Common myeloid progenitor, CD34-positive (primary cell): ENCODE measurements at regions not wholly inside any gene's neighbourhood (a gene's known extent, or its start where the extent isn't known, plus 50 kb on each side); places are given as distances from the start of the nearest gene placed in this dataset.
"Not testable (repeated sequence)": the region's sequence is repeated elsewhere in the genome, so short reads cannot be mapped to it uniquely, and the experiment has no call there.

ENCODE experiments used
- CTCF ChIA-PET: fragments of 350-600 bp; sonication (Branson Sonifier 250); formaldehyde crosslinking; loops from one replicate; lab custom pipeline; 2021; ENCODE audit warnings: antibody characterized with exemption; lab: Charles Lee
- POLR2A ChIA-PET: fragments of 350-600 bp; sonication (Branson Sonifier 250); formaldehyde crosslinking; loops from one replicate; lab custom pipeline; 2021; ENCODE audit warnings: antibody characterized with exemption; lab: Charles Lee
- DNase-seq, 3 donors: peaks; one replicate each; pipeline versions ENCODE4 v3.0.0 to v3.0.0-alpha.2; 2013
- H3K27ac ChIP-seq, 2 experiments: 1 replicate in 1 of 2; 2 replicates in 1 of 2; pipeline ENCODE4 v1.7.0; 2013; ENCODE audit warnings: inconsistent platforms in 2 of 2, low read length in 2 of 2, mild to moderate bottlenecking in 2 of 2, low read depth in 1 of 2, moderate library complexity in 1 of 2; ENCODE audit not compliant: severe bottlenecking in 2 of 2, insufficient read depth in 1 of 2, poor library complexity in 1 of 2
- H3K27me3 ChIP-seq, 5 experiments: replicated peaks in 2 of 5; 1 replicate in 3 of 5; 2 replicates in 2 of 5; pipeline versions ENCODE4 v1.6.1 to v1.7.0; 2013; ENCODE audit warnings: low read length in 4 of 5, mild to moderate bottlenecking in 2 of 5, moderate library complexity in 2 of 5, inconsistent platforms in 1 of 5; ENCODE audit not compliant: insufficient read depth in 5 of 5, control insufficient read depth in 4 of 5
- H3K36me3 ChIP-seq, 4 experiments: 1 replicate in 2 of 4; 2 replicates in 2 of 4; pipeline versions ENCODE4 v1.6.1 to v1.7.0; 2013; ENCODE audit warnings: low read length in 3 of 4, control low read depth in 1 of 4, mild to moderate bottlenecking in 1 of 4; ENCODE audit not compliant: control insufficient read depth in 4 of 4, insufficient read depth in 4 of 4
- H3K4me1 ChIP-seq, 4 experiments: 1 replicate in 3 of 4; 2 replicates in 1 of 4; pipeline versions ENCODE4 v1.6.1 to v1.7.1; 2013; ENCODE audit warnings: low read length in 3 of 4, mild to moderate bottlenecking in 3 of 4, control low read depth in 1 of 4, inconsistent platforms in 1 of 4, moderate library complexity in 1 of 4; ENCODE audit not compliant: control insufficient read depth in 4 of 4, insufficient read depth in 4 of 4; ENCODE audit errors: control extremely low read depth in 1 of 4
- H3K4me3 ChIP-seq, 7 experiments: 1 replicate in 4 of 7; 2 replicates in 3 of 7; pipeline versions ENCODE4 v1.5.1 to v1.7.0; 2013; ENCODE audit warnings: mild to moderate bottlenecking in 7 of 7, low read length in 6 of 7, moderate library complexity in 6 of 7, inconsistent platforms in 2 of 7, low read depth in 2 of 7, control low read depth in 1 of 7; ENCODE audit not compliant: insufficient read depth in 4 of 7, control insufficient read depth in 1 of 7; ENCODE audit errors: extremely low read depth in 1 of 7
- H3K9me3 ChIP-seq, 5 experiments: 1 replicate in 4 of 5; 2 replicates in 1 of 5; pipeline versions ENCODE4 v1.6.1 to v1.7.1; 2013; ENCODE audit warnings: low read length in 4 of 5, mild to moderate bottlenecking in 2 of 5, inconsistent platforms in 1 of 5, low read depth in 1 of 5, moderate library complexity in 1 of 5; ENCODE audit not compliant: control insufficient read depth in 4 of 5, insufficient read depth in 2 of 5; ENCODE audit errors: control extremely low read depth in 1 of 5
- WGBS: methylation state at CpG from one replicate; pipeline ENCODE4 v1.1.5; 2013; ENCODE audit not compliant: insufficient coverage; 5-methylcytosine and 5-hydroxymethylcytosine counted together

DNA sequence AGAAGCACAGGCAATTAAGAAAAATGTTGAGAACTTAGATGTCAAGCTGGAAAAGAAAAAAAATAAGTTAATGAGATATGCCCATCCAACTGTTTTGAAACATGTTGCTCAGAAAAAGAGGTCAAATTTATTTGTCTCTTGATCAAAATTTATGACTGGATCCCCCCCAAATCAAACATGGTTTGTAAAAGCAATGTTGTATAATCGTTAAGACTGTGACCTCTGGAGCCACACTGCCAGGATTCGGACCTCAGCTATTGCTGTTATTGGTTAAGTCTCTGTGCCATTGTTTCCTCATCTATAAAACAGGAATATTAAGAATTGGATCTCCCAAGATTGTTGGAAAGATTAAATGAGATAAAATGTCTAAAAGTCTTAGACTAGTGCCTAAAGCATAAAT is 51.9 kb upstream of the LRRK2 start:
- POLR2A ChIA-PET, result no interaction called here
- Histone ChIP-seq H3K4me3 (no peak overlapping the region), H3K36me3 (no peaks in the 10 kb centered on the region), H3K4me1 (no peaks in the 10 kb centered on the region), H3K9me3 (no peaks in the 10 kb centered on the region), H3K27me3 (no peaks in the 10 kb centered on the region), H3K27ac (no peak overlapping the region)
- CTCF ChIA-PET, result no interaction called here
- 90% methylated on average over 2 of the region's 2 CpGs for WGBS
- no peak for DNase-seq

DNA sequence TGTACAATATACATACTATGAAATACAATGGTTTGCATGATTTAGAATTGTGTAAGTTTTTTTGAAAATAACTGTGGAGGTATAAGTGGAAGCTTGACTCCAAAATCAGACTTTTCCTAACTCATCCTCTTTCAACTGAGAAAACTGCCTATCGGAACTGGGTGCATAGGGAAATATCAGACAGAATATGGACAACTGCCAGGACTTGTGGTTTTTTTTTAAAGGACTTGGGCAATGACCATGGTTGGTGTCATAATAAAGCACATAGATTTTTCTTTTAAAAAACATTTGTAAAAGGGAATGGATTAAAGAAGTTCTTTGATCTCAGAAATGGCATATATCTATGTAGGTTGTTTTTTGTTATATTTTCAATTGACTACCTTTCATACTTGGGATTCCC is 53.3 kb upstream of the LRRK2 start:
- Histone ChIP-seq H3K27me3 (no peaks in the 10 kb centered on the region), H3K4me3 (no peak overlapping the region), H3K9me3 (no peaks in the 10 kb centered on the region), H3K4me1 (no peaks in the 10 kb centered on the region), H3K36me3 (no peaks in the 10 kb centered on the region), H3K27ac (no peak overlapping the region)
- DNase-seq, result no peak
- CTCF ChIA-PET, result no interaction called here
- 60% methylated on average over 1 of the region's 1 CpG for WGBS
- POLR2A ChIA-PET, result no interaction called here

DNA sequence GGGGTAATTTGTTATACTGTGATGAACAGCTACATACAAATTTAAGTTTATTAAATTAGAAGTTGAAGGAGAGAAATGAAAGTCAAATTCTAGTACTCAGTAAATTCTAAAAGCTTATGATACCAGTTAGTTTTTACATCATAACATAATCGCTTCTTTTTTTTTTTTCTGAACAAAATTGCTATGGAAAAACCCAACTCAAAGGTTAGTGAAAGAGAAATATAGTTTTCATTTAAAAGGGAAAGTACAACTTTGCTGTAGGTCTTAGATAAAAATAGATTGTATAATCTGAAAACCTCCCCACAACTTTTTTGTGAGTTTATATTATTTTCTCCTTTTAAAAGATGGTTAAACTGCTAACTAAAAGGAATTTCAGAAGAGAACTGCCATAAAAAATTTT is 53.7 kb upstream of the LRRK2 start:
- Histone ChIP-seq H3K27me3 (no peaks in the 10 kb centered on the region), H3K36me3 (no peaks in the 10 kb centered on the region), H3K4me3 (no peak overlapping the region), H3K9me3 (no peaks in the 10 kb centered on the region), H3K4me1 (no peaks in the 10 kb centered on the region), H3K27ac (no peak overlapping the region)
- WGBS, result no CpG with 5 or more reads among the region's 1 CpG
- ChIA-PET POLR2A (no interaction called here), CTCF (no interaction called here)
- DNase-seq, result no peak

DNA sequence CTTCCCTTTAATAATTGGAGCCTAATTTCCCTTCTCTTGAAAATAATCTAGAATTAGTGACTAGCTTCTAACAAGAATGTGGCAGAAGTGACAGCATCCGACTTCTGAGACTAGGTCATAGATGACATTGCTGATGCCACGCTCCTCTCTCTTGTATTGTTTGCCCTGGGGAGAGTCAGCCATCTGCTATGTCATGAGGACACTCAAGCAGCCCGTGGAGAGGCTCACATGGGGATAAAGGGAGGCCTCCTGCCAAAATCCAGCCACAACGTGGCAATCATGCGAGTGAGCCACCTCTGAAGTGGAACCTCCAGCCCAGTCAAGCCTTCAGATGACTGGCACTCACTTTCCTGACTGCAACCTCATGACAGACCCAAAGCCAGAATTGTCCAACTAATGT is 54.2 kb upstream of the LRRK2 start:
- no peaks in the 10 kb centered on the region for H3K4me1 ChIP-seq
- H3K4me3 ChIP-seq, result no peak overlapping the region
- no peaks in the 10 kb centered on the region for H3K27me3 ChIP-seq
- DNase-seq, result no peak
- no peaks in the 10 kb centered on the region for H3K36me3 ChIP-seq
- H3K27ac ChIP-seq, result no peak overlapping the region
- WGBS, result 92% methylated on average over 5 of the region's 5 CpGs
- ChIA-PET CTCF (no interaction called here), POLR2A (no interaction called here)
- peaks cover 0 to 1% (median 0%) of the 10 kb centered on the region in 5 experiments for H3K9me3 ChIP-seq

DNA sequence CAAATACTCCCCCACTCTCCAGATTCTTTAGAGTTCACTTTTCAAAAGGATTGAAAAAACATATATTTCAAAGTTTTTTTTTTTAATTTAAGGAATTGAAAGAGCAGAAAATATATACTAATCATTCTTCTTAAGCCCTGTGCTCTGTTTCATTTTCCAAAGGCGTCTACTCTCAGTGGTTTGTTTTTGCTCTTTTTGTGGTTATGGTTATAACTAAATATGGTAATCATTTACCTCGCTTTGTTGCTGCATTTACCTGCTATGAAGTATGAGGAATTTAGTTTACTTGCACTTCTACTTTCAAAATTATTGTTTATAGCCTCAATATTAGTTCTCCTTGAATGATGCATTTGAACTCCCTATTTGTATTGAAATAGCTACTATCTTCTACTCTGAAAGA is 55.9 kb upstream of the LRRK2 start:
- no peaks in the 10 kb centered on the region for H3K36me3 ChIP-seq
- no peak overlapping the region for H3K4me3 ChIP-seq
- no peaks in the 10 kb centered on the region for H3K27me3 ChIP-seq
- H3K4me1 ChIP-seq, result no peaks in the 10 kb centered on the region
- no peak for DNase-seq
- no peak overlapping the region for H3K27ac ChIP-seq
- peaks cover 0 to 3% (median under 1%) of the 10 kb centered on the region in 5 experiments for H3K9me3 ChIP-seq
- POLR2A ChIA-PET, result no interaction called here
- CTCF ChIA-PET, result interaction anchor here (1.0 kb wide), 1 partner anchor 46 kb away, joined by 3 read pairs; no protein-coding TSS in a partner anchor
- no CpG with 5 or more reads among the region's 2 CpGs for WGBS

DNA sequence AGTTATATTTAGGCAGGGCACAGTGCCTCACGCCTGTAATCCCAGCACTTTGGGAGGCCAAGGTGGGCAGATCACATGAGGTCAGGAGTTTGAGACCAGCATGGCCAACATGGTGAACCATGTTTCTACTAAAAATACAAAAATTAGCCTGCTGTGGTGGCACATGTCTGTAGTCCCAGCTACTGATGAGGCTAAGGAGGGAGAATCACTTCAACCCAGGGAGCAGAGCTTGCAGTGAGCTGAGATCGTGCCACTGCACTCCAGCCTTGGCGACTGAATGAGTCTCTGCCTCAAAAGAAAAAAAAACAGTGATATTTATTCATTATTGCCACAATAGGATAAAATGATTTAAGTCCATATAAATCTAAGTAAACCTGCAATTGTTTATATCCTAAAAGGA is 56.4 kb upstream of the LRRK2 start:
- CTCF ChIA-PET, POLR2A ChIA-PET, H3K36me3 ChIP-seq, DNase-seq, H3K27me3 ChIP-seq, H3K4me1 ChIP-seq, H3K4me3 ChIP-seq, H3K27ac ChIP-seq, H3K9me3 ChIP-seq: not testable (repeated sequence)
- WGBS, result 100% methylated on average over 2 of the region's 3 CpGs

DNA sequence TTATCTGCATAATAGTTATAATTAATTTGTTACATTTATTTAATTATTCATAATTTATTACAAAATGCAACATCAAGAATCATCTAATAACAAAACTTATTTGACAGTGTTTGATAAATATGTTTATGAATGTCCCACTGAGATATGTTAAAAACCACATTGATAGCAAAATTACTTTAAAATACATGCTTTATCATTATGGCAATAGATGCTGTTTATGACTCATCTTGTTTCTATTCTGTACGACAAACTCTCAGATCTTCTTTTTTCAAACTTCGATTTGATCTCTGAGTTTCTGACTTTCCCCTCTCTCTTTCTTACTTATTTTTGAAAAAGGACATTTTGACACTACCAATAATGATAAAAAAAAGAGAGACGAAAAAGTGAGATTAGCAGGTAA is 56.8 kb upstream of the LRRK2 start:
- ChIA-PET POLR2A (no interaction called here), CTCF (no interaction called here)
- WGBS, result no CpG with 5 or more reads among the region's 3 CpGs
- Histone ChIP-seq H3K4me1 (no peaks in the 10 kb centered on the region), H3K4me3 (no peak overlapping the region), H3K27me3 (no peaks in the 10 kb centered on the region), H3K36me3 (no peaks in the 10 kb centered on the region), H3K27ac (no peak overlapping the region), H3K9me3 (peaks cover 0 to 7% (median 2%) of the 10 kb centered on the region in 5 experiments)
- DNase-seq, result no peak
